ENCODE measurements at regions not wholly inside any gene's neighbourhood (a gene's known extent, or its start where the extent isn't known, plus 50 kb on each side); places are given as distances from the start of the nearest gene placed in this dataset.

DNA sequence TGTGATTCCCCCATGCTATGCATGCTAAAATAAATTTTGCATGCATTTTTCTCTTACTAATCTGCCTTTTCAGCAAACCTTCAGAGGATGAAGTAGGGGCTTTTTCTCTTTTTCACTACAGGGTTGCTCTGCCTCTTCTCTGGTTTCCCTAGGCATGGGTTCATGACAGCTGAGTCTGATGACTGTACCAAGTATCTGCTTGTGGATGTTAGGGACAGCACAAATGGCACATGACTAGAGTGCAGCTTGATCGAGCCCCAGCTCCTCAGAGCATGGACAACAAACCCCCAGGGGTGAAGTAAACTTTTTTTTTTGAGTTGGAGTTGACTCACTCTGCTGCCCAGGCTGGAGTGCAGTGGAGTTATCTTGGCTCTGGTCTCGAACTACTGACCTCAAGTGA is 57.1 kb upstream of the GCM1 start:
- CTCF ChIA-PET (ENCODE audit: partially characterized antibody) = interaction anchor here (0.6 to 1.5 kb wide), 5 partner anchors 10 to 33 kb away, joined by 3 to 8 read pairs (median 4); no protein-coding TSS in a partner anchor
- no peak overlapping the region for H3K4me3 ChIP-seq (ENCODE audit: extremely low read depth in 1 of 4, insufficient read depth in 2 of 4, low read depth in 3 of 4, low read length in 4 of 4)
- POLR2A ChIA-PET (ENCODE audit: partially characterized antibody) = no interaction called here

More for the DNA sequence above, 57.1 kb upstream of the GCM1 start:
- H3K56ac ChIP-seq (replicated peaks; ENCODE audit: insufficient read length, low read depth, low read length) = no peak overlapping the region
- H4K8ac ChIP-seq (ENCODE audit: extremely low read depth, insufficient read depth, low read length) = peak overlapping the region; percentile 1; the same call in 1 of the 2 replicates
- H3K4ac ChIP-seq (replicated peaks; ENCODE audit: insufficient read length, low read depth, low read length) = no peak overlapping the region
- no peaks in the 10 kb centered on the region for H3K9me3 ChIP-seq (ENCODE audit: insufficient read depth in 2 of 2, low read depth in 1 of 2, low read length in 1 of 2)
- H3K4me2 ChIP-seq (ENCODE audit: insufficient read depth in 1 of 2, low read depth in 2 of 2, low read length in 2 of 2) = no peak overlapping the region
- no peak overlapping the region for H2BK20ac ChIP-seq (ENCODE audit: low read length)
- H4K91ac ChIP-seq (replicated peaks; ENCODE audit: insufficient read length, low read length) = no peak overlapping the region
- no peak overlapping the region for H3K9ac ChIP-seq (replicated peaks in 1 of 4; ENCODE audit: extremely low read depth in 1 of 4, low read depth in 3 of 4, low read length in 3 of 4)
- no peak overlapping the region for H2AFZ ChIP-seq (ENCODE audit: low read length)
- H3K27ac ChIP-seq (ENCODE audit: low read depth, low read length) = no peak overlapping the region
- H3K14ac ChIP-seq (ENCODE audit: insufficient read length) = no peak overlapping the region
- no peak overlapping the region for H2AK5ac ChIP-seq (ENCODE audit: low read depth, low read length)
- no peaks in the 10 kb centered on the region for H3K4me1 ChIP-seq (replicated peaks in 1 of 4; ENCODE audit: control insufficient read depth in 3 of 4, insufficient read depth in 4 of 4, low read length in 3 of 4)
- no peak overlapping the region for H3K23ac ChIP-seq (ENCODE audit: insufficient read length)
- H3K18ac ChIP-seq (ENCODE audit: extremely low read depth, low read length) = no peak overlapping the region
- DNase-seq (ENCODE audit: low read depth in 1 of 2, low spot score in 2 of 2) (no peak), FAIRE-seq (no peak)
- H2BK15ac ChIP-seq (ENCODE audit: low read length) = no peak overlapping the region
- H3K79me2 ChIP-seq (ENCODE audit: control insufficient read depth in 1 of 2, insufficient read depth in 2 of 2, low read length in 2 of 2) = no peaks in the 10 kb centered on the region
- TF ChIP-seq JUND (IDR thresholded peaks at IDR 0.05; ENCODE audit: low read length) = no peak
- no peaks in the 10 kb centered on the region for H3K79me1 ChIP-seq (ENCODE audit: low read depth, low read length)
- 87% methylated on average over 2 of the region's 2 CpGs; no CpG with 5 or more reads in 1 of the 2 experiments for WGBS, 2 experiments (ENCODE audit: extremely low coverage in 1 of 2, insufficient coverage in 1 of 2, insufficient read length in 1 of 2, insufficient replicate concordance in 2 of 2, low coverage in 1 of 2, low lambda C conversion rate in 2 of 2, missing lambda C conversion rate in 1 of 2)
- H3K23me2 ChIP-seq (ENCODE audit: low read depth, low read length) = no peaks in the 10 kb centered on the region
- H3K27me3 ChIP-seq (replicated peaks in 1 of 4; ENCODE audit: control insufficient read depth in 3 of 4, extremely low read depth in 1 of 4, insufficient read depth in 3 of 4, low read length in 3 of 4) = no peaks in the 10 kb centered on the region
- H4K5ac ChIP-seq (ENCODE audit: insufficient read length, low read depth, low read length) = no peak overlapping the region
- no peaks in the 10 kb centered on the region for H4K20me1 ChIP-seq (replicated peaks in 1 of 2; ENCODE audit: control insufficient read depth in 1 of 2, insufficient read depth in 2 of 2, low read length in 2 of 2)
- no peaks in the 10 kb centered on the region for H3K36me3 ChIP-seq (ENCODE audit: control insufficient read depth in 2 of 4, insufficient read depth in 4 of 4, low read length in 3 of 4)
- H2BK5ac ChIP-seq (ENCODE audit: low read depth, low read length) = no peak overlapping the region
- no peak overlapping the region for H2BK120ac ChIP-seq (replicated peaks; ENCODE audit: low read depth, low read length)
- no peak overlapping the region for H2BK12ac ChIP-seq (ENCODE audit: low read depth, low read length)
